Activated B cell treated with CpG ODN at 0.5 μM for 24 hours (primary cell): ENCODE measurements at regions not wholly inside any gene's neighbourhood (a gene's known extent, or its start where the extent isn't known, plus 50 kb on each side); places are given as distances from the start of the nearest gene placed in this dataset.

Experiments
- ATAC-seq: fragments of 200-7000 bp; cut with Tn5 transposase; one replicate; pipeline ENCODE4 v1.10.0; 2021; ENCODE audit warnings: low read depth, mild to moderate bottlenecking, moderate library complexity
- CTCF ChIA-PET: fragments of 350-600 bp; sonication (Branson Sonifier 250); formaldehyde crosslinking; loops from one replicate; lab custom pipeline; 2021; ENCODE audit warnings: antibody characterized with exemption; lab: Charles Lee
- POLR2A ChIA-PET: fragments of 350-600 bp; sonication (Branson Sonifier 250); formaldehyde crosslinking; loops from one replicate; lab custom pipeline; 2021; ENCODE audit warnings: antibody characterized with exemption; lab: Charles Lee
- DNase-seq: peaks from one replicate; pipeline ENCODE4 v3.0.0; 2022
- H3K27ac Mint-ChIP-seq: one replicate; pipeline ENCODE4 v1.8.0; 2020; ENCODE audit warnings: mixed read lengths
- H3K27me3 Mint-ChIP-seq: one replicate; pipeline ENCODE4 v1.8.0; 2021; ENCODE audit warnings: mixed read lengths
- H3K36me3 Mint-ChIP-seq: one replicate; pipeline ENCODE4 v1.8.0; 2021; ENCODE audit warnings: low read depth, mixed read lengths
- H3K4me1 Mint-ChIP-seq: one replicate; pipeline ENCODE4 v1.8.0; 2021; ENCODE audit warnings: mixed read lengths
- H3K4me3 Mint-ChIP-seq: one replicate; pipeline ENCODE4 v1.8.0; 2020; ENCODE audit warnings: mild to moderate bottlenecking, mixed read lengths
- H3K9me3 Mint-ChIP-seq: one replicate; pipeline ENCODE4 v1.8.0; 2020; ENCODE audit warnings: mixed read lengths
- CTCF ChIP-seq: fragments of 200-600 bp; IDR thresholded peaks from one replicate; pipeline ENCODE4 v1.8.0; 2022; ENCODE audit warnings: antibody characterized with exemption, mild to moderate bottlenecking
- intact Hi-C: fragments of 100-400 bp; cut with micrococcal nuclease; formaldehyde crosslinking; loops from one replicate; pipeline ENCODE4 v1.15.1; 2024

DNA sequence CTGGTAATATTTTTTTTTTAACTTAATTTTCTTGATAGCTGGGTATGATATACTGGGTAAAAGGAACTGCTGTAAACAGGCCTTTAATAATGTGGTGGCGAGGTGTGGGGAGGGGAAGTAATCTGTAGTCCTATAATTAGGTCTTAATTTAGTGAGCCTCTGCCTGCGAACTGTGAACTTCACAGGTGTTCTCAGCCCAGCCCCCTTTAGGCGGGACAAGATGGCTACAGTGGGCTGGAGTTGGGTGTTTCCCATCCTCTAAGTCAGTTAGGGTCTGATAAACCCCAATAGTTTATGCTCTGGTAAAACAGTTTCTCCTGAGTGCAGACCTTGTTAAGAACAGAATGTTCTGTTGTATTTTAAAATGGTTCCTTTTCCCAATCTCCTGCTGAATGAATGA is 97.6 kb upstream of the SERP2 start:
- ChIA-PET POLR2A (no interaction called here), CTCF (no interaction called here)
- intact Hi-C loops = loop anchor here (10.0 kb wide), 1 partner anchor 2001 kb away; the partner anchor contains the start of gene AKAP11
- TF ChIP-seq CTCF = no peak
- Mint-ChIP-seq H3K4me1 (peaks cover 51% of the 10 kb centered on the region), H3K27ac (peak overlapping the region; percentile 43), H3K4me3 (peak overlapping the region; percentile 22), H3K9me3 (no peaks in the 10 kb centered on the region), H3K27me3 (peaks cover 11% of the 10 kb centered on the region), H3K36me3 (no peaks in the 10 kb centered on the region)
- no peak for DNase-seq
- peak; percentile 59 for ATAC-seq

- Mint-ChIP-seq H3K4me1 (peaks cover 54% of the 10 kb centered on the region), H3K36me3 (no peaks in the 10 kb centered on the region), H3K4me3 (no peak overlapping the region), H3K9me3 (no peaks in the 10 kb centered on the region), H3K27ac (no peak overlapping the region), H3K27me3 (peaks cover 19% of the 10 kb centered on the region)
- CTCF ChIA-PET = no interaction called here
- TF ChIP-seq CTCF = no peak
- intact Hi-C loops = loop anchor here (10.0 kb wide), 1 partner anchor 2003 kb away; the partner anchor contains the start of gene AKAP11
- DNase-seq = no peak
- no peak for ATAC-seq
- POLR2A ChIA-PET = no interaction called here
These were observed 96.2 kb upstream of the SERP2 start for GRCh38 chr13:44277459-44277858.

DNA sequence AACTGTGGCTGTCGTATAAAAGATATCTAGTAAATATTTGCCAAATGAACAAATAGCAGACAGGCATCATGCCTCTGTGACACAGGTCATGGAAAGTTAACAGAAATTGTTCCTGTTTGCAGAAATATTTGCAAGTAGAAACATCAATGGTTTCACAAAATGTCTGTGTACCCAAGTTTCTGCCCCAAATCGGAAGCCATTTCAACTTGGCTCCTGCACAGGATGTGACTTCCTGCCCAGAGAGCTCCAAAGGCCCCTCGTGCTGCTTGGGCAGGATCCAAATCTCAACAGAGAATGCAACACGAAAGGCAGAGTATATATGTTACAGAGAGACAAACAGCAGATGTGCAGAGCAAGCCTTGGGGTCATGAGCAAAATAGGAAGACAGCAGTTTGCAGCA is 95.5 kb upstream of the SERP2 start:
- intact Hi-C loops = loop anchor here (10.0 kb wide), 1 partner anchor 2003 kb away; the partner anchor contains the start of gene AKAP11
- ChIA-PET POLR2A (interaction anchor here (1.0 kb wide), 1 partner anchor 25 kb away, joined by 3 read pairs; no protein-coding TSS in a partner anchor), CTCF (no interaction called here)
- Mint-ChIP-seq H3K27me3 (peaks cover 25% of the 10 kb centered on the region), H3K27ac (no peak overlapping the region), H3K36me3 (no peaks in the 10 kb centered on the region), H3K4me3 (no peak overlapping the region), H3K4me1 (peaks cover 54% of the 10 kb centered on the region), H3K9me3 (no peaks in the 10 kb centered on the region)
- no peak for TF ChIP-seq CTCF
- ATAC-seq (no peak), DNase-seq (no peak)

DNA sequence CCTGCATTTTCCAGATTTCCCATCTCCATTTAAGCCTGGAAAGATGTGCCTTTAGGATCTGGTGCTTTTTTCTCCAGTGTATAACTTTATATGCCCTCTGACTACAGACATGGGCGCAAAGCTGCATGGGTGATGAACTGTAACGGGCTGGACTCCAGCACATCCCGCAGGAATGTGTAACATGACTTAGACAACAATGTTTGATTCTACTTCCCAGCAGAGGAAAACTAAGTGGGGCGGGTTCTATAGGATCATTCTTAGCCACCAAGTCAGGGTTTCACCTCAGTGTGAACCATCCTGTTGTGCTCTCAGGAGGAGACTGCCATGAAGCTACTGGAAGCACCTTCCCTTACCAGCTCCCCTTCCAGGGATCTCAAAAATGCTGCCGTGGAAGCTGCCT is 93.2 kb upstream of the SERP2 start:
- Mint-ChIP-seq H3K36me3 (no peaks in the 10 kb centered on the region), H3K4me1 (peaks cover 33% of the 10 kb centered on the region), H3K9me3 (peaks cover 3% of the 10 kb centered on the region), H3K4me3 (no peak overlapping the region), H3K27me3 (peaks cover 30% of the 10 kb centered on the region), H3K27ac (no peak overlapping the region)
- POLR2A ChIA-PET = no interaction called here
- CTCF ChIA-PET = no interaction called here
- no peak for TF ChIP-seq CTCF
- intact Hi-C loops = no loop called here
- DNase-seq (no peak), ATAC-seq (no peak)

DNA sequence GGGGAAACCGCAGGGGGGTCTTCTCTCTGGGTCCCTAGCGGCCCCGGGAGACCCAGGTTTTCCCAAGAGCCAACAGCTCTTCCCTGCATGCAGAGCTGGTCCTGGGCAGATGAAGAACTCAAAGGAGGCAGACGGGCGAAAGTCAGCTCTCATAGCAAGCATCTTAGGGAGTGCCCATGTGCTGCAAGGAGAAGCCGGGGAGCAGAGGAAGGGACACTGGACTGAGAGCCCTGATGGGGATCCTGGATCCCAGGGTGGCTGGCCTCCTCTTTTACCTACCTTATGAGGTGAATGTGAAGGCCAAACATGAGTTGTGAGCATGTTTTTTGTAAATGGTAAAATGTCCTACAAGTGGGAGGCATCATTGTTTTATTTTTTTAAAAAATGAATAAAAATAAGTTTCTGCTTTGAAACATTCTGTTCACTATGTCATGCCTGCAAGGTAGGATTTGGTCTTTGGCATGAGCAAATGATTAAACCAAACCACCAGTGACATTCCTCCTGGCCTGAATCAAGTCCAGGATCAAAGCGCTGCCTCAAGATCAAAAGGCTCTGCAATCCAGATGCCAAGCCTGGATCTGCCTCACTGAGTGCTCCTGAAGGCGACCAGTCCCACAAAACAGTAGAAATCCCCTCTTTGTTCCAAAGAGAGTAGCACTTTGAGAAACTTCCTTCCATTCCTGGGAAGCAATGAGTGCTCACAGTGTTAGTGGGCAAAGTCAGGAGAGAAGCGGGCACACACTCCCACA is 92.2 kb upstream of the SERP2 start:
- no peak for TF ChIP-seq CTCF
- Mint-ChIP-seq H3K36me3 (no peaks in the 10 kb centered on the region), H3K27me3 (peaks cover 34% of the 10 kb centered on the region), H3K4me3 (no peak overlapping the region), H3K27ac (no peak overlapping the region), H3K9me3 (peaks cover 3% of the 10 kb centered on the region), H3K4me1 (peaks cover 23% of the 10 kb centered on the region)
- ATAC-seq = no peak
- CTCF ChIA-PET = no interaction called here
- no peak for DNase-seq
- intact Hi-C loops = no loop called here
- POLR2A ChIA-PET = no interaction called here
